Tibial artery (tissue), 4 donors: ENCODE measurements at regions not wholly inside any gene's neighbourhood (a gene's known extent, or its start where the extent isn't known, plus 50 kb on each side); places are given as distances from the start of the nearest gene placed in this dataset.

Experiments
- DNase-seq, 2 donors: peaks; one replicate each; pipeline ENCODE4 v3.0.0-alpha.2; 2019
- H3K27ac ChIP-seq, 2 donors: fragments of 200-600 bp; sonication (generic) in 1 of 2; 1 replicate in 1 of 2; 2 replicates in 1 of 2; pipeline ENCODE4 v1.5.1; 2018 to 2019; ENCODE audit warnings: mild to moderate bottlenecking in 1 of 2
- H3K27me3 ChIP-seq, 2 donors: fragments of 200-600 bp; sonication (generic) in 1 of 2; one replicate each; pipeline versions ENCODE4 v1.5.1 to v1.6.0; 2016 to 2019
- H3K36me3 ChIP-seq, 3 donors: fragments of 200-600 bp; sonication (generic) in 2 of 3; one replicate each; pipeline ENCODE4 v1.5.1; 2016 to 2019; ENCODE audit warnings: mild to moderate bottlenecking in 2 of 3
- H3K4me1 ChIP-seq, 4 donors: fragments of 200-600 bp; sonication (generic) in 2 of 4; 1 replicate in 3 of 4; 2 replicates in 1 of 4; pipeline ENCODE4 v1.5.1; 2016 to 2019
- H3K4me3 ChIP-seq, 2 donors: fragments of 200-600 bp; sonication (generic) in 1 of 2; 1 replicate in 1 of 2; 2 replicates in 1 of 2; pipeline ENCODE4 v1.5.1; 2018 to 2019; ENCODE audit warnings: mild to moderate bottlenecking in 2 of 2
- H3K9me3 ChIP-seq, 3 donors: fragments of 200-600 bp; sonication (generic) in 1 of 3; one replicate each; pipeline ENCODE4 v1.5.1; 2016 to 2019
- CTCF ChIP-seq, 2 experiments: fragments of 200-600 bp in 1 of 2; fragments of 450-650 bp in 1 of 2; IDR thresholded peaks; one replicate each; pipeline ENCODE4 v1.5.1; 2017 to 2019; ENCODE audit warnings: antibody characterized with exemption in 2 of 2, mild to moderate bottlenecking in 1 of 2, moderate library complexity in 1 of 2
- intact Hi-C: fragments of 100-400 bp; cut with DNase I; formaldehyde crosslinking; loops from one replicate; pipeline ENCODE4 v1.15.0; 2023; ENCODE audit warnings: low total_unique reads

GRCh38 chr15:92304223-92304975 lies 89.3 kb upstream of the ST8SIA2 start:
- Histone ChIP-seq H3K4me3 (no peak overlapping the region), H3K36me3 (no peaks in the 10 kb centered on the region), H3K27me3 (no peaks in the 10 kb centered on the region), H3K27ac (no peak overlapping the region), H3K4me1 (no peaks in the 10 kb centered on the region), H3K9me3 (no peaks in the 10 kb centered on the region)
- no peak for TF ChIP-seq CTCF (IDR thresholded peaks at IDR 0.05)
- intact Hi-C loops = no loop called here
- no peak for DNase-seq

GRCh38 chr15:92305343-92305742 lies 88.3 kb upstream of the ST8SIA2 start:
- no peak for TF ChIP-seq CTCF (IDR thresholded peaks at IDR 0.05)
- intact Hi-C loops = no loop called here
- Histone ChIP-seq H3K4me3 (no peak overlapping the region), H3K27me3 (no peaks in the 10 kb centered on the region), H3K36me3 (no peaks in the 10 kb centered on the region), H3K9me3 (no peaks in the 10 kb centered on the region), H3K27ac (no peak overlapping the region), H3K4me1 (no peaks in the 10 kb centered on the region)
- DNase-seq = no peak

- Histone ChIP-seq H3K4me3 (no peak overlapping the region), H3K27ac (no peak overlapping the region), H3K9me3 (no peaks in the 10 kb centered on the region), H3K27me3 (no peaks in the 10 kb centered on the region), H3K36me3 (no peaks in the 10 kb centered on the region), H3K4me1 (no peaks in the 10 kb centered on the region)
- no peak for DNase-seq
- no peak for TF ChIP-seq CTCF (IDR thresholded peaks at IDR 0.05)
- intact Hi-C loops = loop anchor here (2.0 kb wide), 1 partner anchor 20 kb away; no protein-coding TSS in a partner anchor
These were observed 87.0 kb upstream of the ST8SIA2 start for GRCh38 chr15:92306663-92307062.

GRCh38 chr15:92315144-92315543 lies 78.5 kb upstream of the ST8SIA2 start:
- Histone ChIP-seq H3K27ac (no peak overlapping the region), H3K9me3 (peaks cover 0 to 9% (median 0%) of the 10 kb centered on the region in 3 donors), H3K4me1 (no peaks in the 10 kb centered on the region), H3K4me3 (no peak overlapping the region), H3K36me3 (no peaks in the 10 kb centered on the region), H3K27me3 (no peaks in the 10 kb centered on the region)
- no peak for DNase-seq
- TF ChIP-seq CTCF (IDR thresholded peaks at IDR 0.05) = no peak
- intact Hi-C loops = no loop called here

GRCh38 chr15:92315595-92316211 lies 78.0 kb upstream of the ST8SIA2 start:
- Histone ChIP-seq H3K4me1 (no peaks in the 10 kb centered on the region), H3K9me3 (peaks cover 0 to 9% (median 0%) of the 10 kb centered on the region in 3 donors), H3K4me3 (no peak overlapping the region), H3K27ac (no peak overlapping the region), H3K36me3 (no peaks in the 10 kb centered on the region), H3K27me3 (no peaks in the 10 kb centered on the region)
- intact Hi-C loops = no loop called here
- DNase-seq = no peak
- no peak for TF ChIP-seq CTCF (IDR thresholded peaks at IDR 0.05)
